ENCODE measurements at regions not wholly inside any gene's neighbourhood (a gene's known extent, or its start where the extent isn't known, plus 50 kb on each side); places are given as distances from the start of the nearest gene placed in this dataset.

DNA sequence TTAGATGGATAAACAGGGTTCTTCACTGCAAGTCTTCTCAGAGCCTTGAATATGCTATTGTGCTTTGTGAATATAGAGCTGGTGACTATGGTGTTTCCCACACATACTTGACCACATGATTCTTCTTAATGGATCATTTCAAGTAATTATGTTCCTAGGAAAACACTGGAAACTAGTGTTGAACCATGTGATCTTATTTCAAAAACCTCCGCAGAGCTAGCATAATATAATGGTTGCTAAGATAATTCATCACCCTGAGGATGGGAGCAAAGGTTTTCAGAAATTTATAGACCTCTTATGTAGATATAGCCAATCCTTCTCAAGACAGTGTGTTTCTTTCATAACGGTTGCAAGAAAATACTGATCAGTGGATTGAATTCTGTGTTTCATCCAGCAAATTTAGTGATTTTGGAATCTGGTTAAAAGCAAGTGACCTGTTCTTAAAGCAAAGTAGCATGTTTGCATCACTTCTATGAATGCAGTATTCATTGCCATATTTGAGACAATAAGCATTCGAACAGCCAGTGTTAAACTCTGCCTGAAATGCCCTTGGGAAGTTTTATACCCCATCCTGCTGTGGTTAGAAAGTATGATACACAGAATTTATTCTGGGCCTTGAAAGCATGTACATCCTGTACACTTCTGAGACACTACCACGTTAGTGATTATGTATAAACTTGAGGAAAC lies 341.0 kb upstream of the E2F7 start:
- H3K4me1 ChIP-seq (ENCODE audit: control insufficient read depth, insufficient read depth, low read length), result no peaks in the 10 kb centered on the region
- ChIA-PET CTCF (no interaction called here), POLR2A (no interaction called here)
- DNase-seq (ENCODE audit: low read depth, low spot score), result no peak
- H3K36me3 ChIP-seq (ENCODE audit: control insufficient read depth, insufficient read depth, low read length), result no peaks in the 10 kb centered on the region
- in situ Hi-C loops (cut with HindIII; ENCODE audit: low pct_unique_long_range_greater_than_20kb, low sequenced_read_pairs), result no loop called here
- no TSS peak for BruUV-seq (replicated peaks)
- H3K9me3 ChIP-seq (ENCODE audit: control insufficient read depth, insufficient read depth, low read depth, low read length), result no peaks in the 10 kb centered on the region
- no peak for ATAC-seq
- intact Hi-C loops (cut with micrococcal nuclease; ENCODE audit: unreplicated experiment), result no loop called here
- H3K27me3 ChIP-seq (ENCODE audit: control insufficient read depth, insufficient read depth, low read length), result no peaks in the 10 kb centered on the region
- no peak overlapping the region for H3K4me3 ChIP-seq (ENCODE audit: low read depth in 2 of 2, low read length in 2 of 2)
- H3K27ac ChIP-seq (ENCODE audit: low read length), result no peak overlapping the region
- TF ChIP-seq POLR2AphosphoS5 (IDR thresholded peaks at IDR 0.05; ENCODE audit: low read depth, low read length) (no peak), SIN3A (IDR thresholded peaks at IDR 0.05; ENCODE audit: borderline replicate concordance, insufficient read depth, low read depth, low read length) (no peak), TCF7L2 (IDR thresholded peaks at IDR 0.05; ENCODE audit: low read depth, low read length) (no peak)
- TF ChIP-seq, protein P1, sequence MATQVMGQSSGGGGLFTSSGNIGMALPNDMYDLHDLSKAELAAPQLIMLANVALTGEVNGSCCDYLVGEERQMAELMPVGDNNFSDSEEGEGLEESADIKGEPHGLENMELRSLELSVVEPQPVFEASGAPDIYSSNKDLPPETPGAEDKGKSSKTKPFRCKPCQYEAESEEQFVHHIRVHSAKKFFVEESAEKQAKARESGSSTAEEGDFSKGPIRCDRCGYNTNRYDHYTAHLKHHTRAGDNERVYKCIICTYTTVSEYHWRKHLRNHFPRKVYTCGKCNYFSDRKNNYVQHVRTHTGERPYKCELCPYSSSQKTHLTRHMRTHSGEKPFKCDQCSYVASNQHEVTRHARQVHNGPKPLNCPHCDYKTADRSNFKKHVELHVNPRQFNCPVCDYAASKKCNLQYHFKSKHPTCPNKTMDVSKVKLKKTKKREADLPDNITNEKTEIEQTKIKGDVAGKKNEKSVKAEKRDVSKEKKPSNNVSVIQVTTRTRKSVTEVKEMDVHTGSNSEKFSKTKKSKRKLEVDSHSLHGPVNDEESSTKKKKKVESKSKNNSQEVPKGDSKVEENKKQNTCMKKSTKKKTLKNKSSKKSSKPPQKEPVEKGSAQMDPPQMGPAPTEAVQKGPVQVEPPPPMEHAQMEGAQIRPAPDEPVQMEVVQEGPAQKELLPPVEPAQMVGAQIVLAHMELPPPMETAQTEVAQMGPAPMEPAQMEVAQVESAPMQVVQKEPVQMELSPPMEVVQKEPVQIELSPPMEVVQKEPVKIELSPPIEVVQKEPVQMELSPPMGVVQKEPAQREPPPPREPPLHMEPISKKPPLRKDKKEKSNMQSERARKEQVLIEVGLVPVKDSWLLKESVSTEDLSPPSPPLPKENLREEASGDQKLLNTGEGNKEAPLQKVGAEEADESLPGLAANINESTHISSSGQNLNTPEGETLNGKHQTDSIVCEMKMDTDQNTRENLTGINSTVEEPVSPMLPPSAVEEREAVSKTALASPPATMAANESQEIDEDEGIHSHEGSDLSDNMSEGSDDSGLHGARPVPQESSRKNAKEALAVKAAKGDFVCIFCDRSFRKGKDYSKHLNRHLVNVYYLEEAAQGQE (IDR thresholded peaks at IDR 0.05; ENCODE audit: insufficient read depth in 1 of 2, low read depth in 2 of 2, low read length in 1 of 2), result no peak
- TF ChIP-seq, protein P2, sequence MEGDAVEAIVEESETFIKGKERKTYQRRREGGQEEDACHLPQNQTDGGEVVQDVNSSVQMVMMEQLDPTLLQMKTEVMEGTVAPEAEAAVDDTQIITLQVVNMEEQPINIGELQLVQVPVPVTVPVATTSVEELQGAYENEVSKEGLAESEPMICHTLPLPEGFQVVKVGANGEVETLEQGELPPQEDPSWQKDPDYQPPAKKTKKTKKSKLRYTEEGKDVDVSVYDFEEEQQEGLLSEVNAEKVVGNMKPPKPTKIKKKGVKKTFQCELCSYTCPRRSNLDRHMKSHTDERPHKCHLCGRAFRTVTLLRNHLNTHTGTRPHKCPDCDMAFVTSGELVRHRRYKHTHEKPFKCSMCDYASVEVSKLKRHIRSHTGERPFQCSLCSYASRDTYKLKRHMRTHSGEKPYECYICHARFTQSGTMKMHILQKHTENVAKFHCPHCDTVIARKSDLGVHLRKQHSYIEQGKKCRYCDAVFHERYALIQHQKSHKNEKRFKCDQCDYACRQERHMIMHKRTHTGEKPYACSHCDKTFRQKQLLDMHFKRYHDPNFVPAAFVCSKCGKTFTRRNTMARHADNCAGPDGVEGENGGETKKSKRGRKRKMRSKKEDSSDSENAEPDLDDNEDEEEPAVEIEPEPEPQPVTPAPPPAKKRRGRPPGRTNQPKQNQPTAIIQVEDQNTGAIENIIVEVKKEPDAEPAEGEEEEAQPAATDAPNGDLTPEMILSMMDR (IDR thresholded peaks at IDR 0.05), result no peak

DNA sequence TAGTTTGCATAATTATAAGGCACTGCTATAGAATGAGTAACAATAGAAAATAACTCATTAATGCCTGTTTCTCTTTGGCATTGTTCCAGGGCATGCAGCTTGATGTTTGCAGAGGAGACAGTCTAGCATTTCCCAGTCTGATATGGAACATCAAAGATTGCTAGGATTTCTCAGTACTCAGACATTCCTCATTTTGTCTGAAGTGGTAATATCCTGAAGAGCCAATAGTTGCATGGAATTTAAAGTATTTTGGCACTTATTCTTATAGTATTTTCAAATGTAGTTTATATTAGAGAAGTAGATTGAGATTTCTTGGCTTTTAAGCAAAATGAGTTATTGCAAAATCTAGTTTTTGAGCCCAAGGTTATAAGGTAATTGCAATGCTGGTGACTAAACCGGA lies 337.3 kb upstream of the E2F7 start:
- Histone ChIP-seq H3K4me3 (ENCODE audit: low read depth in 2 of 2, low read length in 2 of 2) (no peak overlapping the region), H3K36me3 (ENCODE audit: control insufficient read depth, insufficient read depth, low read length) (no peaks in the 10 kb centered on the region), H3K4me1 (ENCODE audit: control insufficient read depth, insufficient read depth, low read length) (no peaks in the 10 kb centered on the region), H3K27ac (ENCODE audit: low read length) (no peak overlapping the region), H3K9me3 (ENCODE audit: control insufficient read depth, insufficient read depth, low read depth, low read length) (no peaks in the 10 kb centered on the region), H3K27me3 (ENCODE audit: control insufficient read depth, insufficient read depth, low read length) (no peaks in the 10 kb centered on the region)
- no peak for TF ChIP-seq POLR2AphosphoS5 (IDR thresholded peaks at IDR 0.05; ENCODE audit: low read depth, low read length)
- no peak for TF ChIP-seq SIN3A (IDR thresholded peaks at IDR 0.05; ENCODE audit: borderline replicate concordance, insufficient read depth, low read depth, low read length)
- TF ChIP-seq, protein P2 (IDR thresholded peaks at IDR 0.05), result no peak
- TF ChIP-seq, protein P1 (IDR thresholded peaks at IDR 0.05; ENCODE audit: insufficient read depth in 1 of 2, low read depth in 2 of 2, low read length in 1 of 2), result no peak
- no peak for TF ChIP-seq TCF7L2 (IDR thresholded peaks at IDR 0.05; ENCODE audit: low read depth, low read length)
- ChIA-PET CTCF (no interaction called here), POLR2A (no interaction called here)
- no peak for ATAC-seq
- in situ Hi-C loops (cut with HindIII; ENCODE audit: low pct_unique_long_range_greater_than_20kb, low sequenced_read_pairs) (no loop called here), intact Hi-C loops (cut with micrococcal nuclease; ENCODE audit: unreplicated experiment) (no loop called here)
- no peak for DNase-seq (ENCODE audit: low read depth, low spot score)
- no TSS peak for BruUV-seq (replicated peaks)

All from Panc1 (cell line).